Limb (tissue), 2 donors: ENCODE measurements at regions not wholly inside any gene's neighbourhood (a gene's known extent, or its start where the extent isn't known, plus 50 kb on each side); places are given as distances from the start of the nearest gene placed in this dataset.
"Not testable (repeated sequence)": the region's sequence is repeated elsewhere in the genome, so short reads cannot be mapped to it uniquely, and the experiment has no call there.

Experiments used
- DNase-seq, 2 donors: peaks; one replicate each; pipeline ENCODE4 v3.0.0-alpha.2; 2016; ENCODE audit errors: extremely low spot score in 2 of 2

DNA sequence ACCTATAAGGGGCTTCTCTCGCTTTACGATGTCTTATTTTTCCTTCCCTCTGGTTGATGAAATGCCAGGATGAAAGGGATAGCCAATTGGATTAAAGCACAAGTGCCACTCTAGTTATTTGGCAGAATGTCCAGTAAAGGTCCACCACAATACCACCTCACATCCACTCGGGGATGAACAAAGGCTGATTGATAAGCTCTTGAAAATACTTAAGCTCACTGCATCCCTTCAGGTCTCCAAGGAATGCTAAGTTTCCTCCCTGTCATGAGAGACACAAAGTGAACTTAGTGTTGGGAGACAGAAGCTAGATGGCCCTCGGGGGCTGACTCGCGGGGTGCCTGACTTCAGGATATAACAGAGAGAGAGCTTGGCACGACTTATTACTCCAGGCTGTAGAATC, 185.9 kb upstream of the ZNF644 start:
- DNase-seq = not testable (repeated sequence)

DNA sequence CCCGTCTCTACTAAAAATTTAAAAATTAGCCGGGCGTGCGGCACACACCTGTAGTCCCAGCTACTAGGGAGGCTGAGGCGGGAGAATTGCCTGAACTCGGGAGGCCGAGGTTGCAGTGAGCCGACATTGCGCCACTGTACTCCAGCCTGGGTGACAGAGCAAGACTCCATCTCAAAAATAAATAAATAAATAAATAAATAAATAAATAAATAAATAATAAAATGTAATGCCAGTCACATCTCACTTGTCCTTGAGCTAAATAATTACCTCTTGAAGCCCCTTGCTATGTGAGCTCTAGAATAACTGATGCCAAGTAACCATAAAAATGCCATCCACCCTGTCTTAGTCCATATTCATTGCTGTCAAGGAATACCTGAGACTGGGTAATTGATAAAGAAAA, 182.3 kb upstream of the ZNF644 start:
- DNase-seq = not testable (repeated sequence)

DNA sequence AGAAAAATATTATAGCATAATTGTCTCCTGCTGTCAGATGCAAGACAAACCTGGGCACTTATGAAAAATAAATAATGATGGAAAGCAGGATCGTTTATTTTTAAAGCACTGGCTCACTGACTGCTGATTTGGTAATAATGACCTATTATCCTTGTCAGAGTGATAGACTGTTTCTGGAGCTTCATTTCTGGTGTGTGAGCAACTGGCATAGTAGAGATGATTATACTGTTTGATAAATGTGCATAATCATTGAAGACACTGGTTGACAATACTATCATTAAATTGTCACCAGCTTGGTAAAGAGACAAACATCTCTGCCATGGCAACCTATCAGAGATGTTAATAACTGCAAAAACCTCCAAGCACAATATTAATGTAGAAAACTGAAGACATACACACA, 179.9 kb upstream of the ZNF644 start:
- no peak for DNase-seq

DNA sequence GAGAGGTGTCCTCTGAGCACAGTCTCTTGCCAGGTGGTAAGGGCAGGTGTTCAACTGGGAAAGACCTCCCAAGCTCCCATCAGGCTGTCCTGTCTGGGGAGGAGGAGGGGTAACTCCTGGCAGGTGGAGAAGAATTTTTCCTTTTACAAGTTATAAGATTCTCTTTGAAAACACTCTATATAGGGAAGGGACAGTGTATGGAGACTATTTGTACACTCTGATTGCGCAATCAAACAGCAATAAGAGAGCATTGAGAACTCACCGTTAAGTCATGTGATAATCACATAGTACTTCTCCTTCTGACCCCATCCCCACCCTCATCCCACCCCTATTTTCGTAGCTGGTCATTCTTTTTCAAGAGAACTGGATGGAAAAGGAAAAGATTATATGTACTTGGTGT, 179.3 kb upstream of the ZNF644 start:
- DNase-seq = no peak

DNA sequence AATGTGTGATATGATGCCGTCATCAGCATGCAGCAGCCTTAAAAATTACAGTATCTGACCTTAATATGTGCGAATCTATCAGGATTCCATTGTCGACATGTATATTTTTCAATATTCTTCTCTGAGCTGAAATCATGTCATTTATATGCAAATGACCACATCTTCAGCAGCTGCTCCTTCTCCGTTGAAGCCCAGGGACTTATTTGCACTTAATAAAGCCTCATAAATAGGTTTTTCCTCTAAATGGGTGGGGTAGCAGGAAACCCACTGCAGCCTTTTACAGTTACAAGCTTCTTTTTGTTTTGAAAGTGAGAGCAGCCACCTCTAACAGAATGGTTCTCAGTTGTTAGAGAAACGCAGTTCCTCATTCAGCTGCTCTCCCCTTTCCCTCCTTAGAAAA, 178.8 kb upstream of the ZNF644 start:
- DNase-seq = no peak

DNA sequence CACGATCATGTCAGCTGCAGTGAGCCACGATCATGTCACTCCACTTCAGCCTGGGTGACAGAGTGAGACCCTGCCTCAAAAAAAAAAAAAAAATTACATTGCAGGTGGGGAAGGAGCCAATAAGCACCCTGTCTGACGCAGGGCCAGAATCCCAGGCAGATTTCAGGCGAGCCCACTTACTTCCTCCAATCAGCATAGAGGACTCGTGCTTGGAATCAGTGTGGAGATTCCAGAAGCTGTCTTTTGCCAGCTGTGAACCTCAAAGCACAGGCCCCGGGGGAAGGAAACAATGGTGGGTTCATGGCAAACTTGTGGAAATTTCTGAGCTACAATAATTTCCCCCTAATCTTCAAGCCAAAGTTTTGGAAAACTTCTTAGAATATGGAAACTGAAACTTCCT, 178.2 kb upstream of the ZNF644 start:
- no peak for DNase-seq

DNA sequence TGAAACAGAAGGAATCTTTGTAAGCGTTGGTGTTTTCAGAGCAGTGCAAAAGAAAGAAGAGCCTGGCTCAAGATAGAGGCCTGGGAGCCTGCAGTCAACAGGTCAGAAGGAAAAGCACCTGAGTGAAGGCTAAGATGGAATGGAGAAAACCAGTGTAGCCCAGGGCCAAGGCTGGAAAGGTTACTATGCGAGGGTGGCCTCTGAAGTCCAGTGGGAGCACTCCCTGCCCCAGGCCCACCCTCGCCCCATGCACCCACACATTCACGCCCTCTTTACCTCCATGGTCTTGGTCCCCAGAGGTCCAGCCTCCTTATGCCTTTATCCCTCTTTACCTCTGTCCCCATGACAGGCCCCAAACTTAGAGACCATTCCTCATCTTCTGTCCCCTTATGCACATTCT, 169.2 kb upstream of the ZNF644 start:
- no peak for DNase-seq

DNA sequence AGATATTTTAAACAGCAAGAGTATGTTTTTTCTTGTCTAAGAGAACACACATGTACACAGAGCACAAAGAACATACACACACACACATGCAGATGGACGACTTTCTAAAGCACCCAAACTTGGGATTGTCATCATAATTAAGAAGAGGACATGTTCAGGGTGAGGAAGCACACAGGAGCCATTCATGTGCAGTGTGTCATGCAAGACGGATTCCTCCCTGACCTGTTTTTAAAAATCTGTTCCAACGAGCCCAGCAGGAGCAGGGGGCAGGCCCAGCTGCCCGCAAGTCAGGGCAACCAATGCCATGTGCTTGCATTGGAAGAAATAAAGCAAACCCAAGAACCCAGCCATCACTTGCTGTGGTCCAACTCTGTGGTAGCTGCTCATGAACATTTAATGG, 167.3 kb upstream of the ZNF644 start:
- no peak for DNase-seq

DNA sequence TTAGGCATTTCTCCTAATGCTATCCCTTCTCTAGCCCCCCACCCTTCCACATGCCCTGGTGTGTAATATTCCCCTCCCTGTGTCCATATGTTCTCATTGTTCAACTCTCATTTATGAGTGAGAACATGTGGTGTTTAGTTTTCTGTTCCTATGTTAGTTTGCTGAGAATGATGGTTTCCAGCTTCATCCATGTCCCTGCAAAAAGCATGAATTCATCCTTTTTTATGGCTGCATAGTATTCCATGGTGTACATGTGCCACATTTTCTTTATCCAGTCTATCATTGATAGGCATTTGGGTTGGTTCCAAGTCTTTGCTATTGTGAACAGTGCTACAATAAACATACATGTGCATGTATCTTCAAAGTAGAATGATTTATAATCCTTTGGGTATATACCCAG, 161.0 kb upstream of the ZNF644 start:
- DNase-seq = not testable (repeated sequence)

DNA sequence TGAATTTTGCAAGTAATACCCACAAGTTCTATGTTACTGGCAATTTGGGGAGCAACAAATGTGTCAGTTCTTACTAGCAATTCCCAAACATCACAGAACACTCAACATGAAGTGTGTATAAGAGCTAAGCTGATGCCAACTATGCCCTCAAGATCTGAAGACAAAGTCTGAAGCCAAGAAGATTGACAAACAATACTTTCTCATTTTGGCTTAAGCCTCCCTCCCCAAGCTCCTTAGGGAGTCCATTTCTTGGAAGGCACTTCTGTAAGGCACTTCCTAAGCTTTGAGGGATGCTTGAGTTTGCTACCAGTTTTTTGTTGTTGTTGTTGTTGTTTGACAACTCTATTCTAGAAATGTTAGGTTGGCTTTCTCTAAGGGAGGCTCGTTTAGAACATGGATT, 154.4 kb upstream of the ZNF644 start:
- no peak for DNase-seq

DNA sequence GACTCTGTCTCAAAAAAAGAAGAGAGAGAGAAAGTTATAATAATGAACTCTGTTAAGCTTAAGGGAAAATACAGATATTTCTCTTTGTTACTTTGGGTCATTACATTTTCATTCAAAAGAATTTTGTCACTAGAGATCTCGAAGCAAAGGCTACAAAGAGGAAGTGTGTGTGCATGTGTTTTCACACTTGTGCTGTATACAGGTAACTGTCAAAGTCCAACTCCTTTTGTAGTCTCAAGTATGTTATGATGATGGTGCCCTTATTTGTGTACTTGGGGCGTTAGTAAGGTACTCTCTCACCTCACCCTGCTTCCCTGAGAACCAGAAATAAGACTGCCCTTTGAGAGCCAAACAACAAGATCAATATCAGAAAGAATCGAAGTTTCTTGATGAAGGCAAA, 152.9 kb upstream of the ZNF644 start:
- no peak for DNase-seq

DNA sequence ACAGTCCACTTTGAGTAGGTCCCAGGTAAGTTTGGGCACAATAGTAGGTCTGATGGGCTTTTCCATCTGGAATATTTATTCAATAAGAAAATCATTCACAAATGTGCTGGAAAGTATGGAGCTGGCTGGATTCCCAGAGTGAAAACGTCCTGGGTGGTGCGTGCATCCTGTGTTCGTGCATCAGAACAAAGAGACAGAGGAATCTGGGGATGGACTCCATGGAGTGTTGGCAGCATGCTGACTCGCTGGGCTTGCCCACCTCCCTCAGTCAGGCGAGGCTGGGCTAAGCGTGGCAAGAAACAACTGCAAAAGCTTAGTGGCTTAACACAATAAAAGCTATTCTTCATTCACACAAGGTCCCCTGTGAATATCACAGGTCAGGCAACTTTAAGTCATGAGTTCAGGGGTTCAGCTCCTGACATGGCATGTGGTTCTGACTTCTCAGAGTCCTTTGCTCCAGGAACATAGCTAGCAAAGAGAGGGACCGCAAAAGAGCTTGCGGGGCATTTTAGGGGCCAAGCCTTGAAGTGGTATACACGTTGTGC, 151.6 kb upstream of the ZNF644 start:
- peak; percentile 41 to 53 for DNase-seq

DNA sequence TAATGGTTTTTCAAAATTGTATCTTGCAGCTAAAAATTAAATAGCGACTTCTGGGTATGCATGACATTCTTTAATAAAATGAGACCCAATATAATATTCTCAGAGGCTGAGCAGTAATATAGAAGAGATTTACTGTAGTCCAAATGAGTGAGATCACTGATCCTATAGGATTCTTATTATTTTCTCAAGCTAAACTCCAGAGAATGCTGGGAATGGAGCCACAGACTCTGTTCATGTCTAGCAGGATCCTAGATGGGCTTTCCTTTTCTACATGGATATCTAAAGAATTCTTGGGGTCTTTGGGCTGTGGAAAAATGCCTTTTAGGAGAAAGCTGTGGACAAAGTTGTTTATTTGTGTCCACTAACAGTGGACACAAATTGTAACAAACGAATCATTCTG, 150.7 kb upstream of the ZNF644 start:
- peak in 1 of 2 donors; percentile 36 for DNase-seq

DNA sequence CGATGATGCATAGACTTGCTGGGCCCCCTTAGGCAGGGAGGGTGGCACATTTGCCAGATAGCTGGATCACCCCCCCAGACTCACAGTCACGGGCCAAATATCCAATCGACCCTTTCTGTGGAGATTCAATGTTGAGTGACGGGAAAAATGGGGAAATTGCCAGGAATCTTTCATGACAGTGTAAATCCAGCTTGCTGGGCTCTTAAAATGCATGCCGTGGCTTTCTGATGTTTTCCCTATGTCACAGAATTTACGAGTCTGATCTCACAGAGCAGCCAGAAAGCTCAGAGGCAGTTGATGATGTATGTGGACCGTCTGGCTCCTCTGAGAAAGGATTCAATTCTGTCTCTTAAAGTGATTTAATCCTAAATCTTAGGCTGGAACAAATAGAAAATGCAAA, 150.1 kb upstream of the ZNF644 start:
- peak in 1 of 2 donors; percentile 64 for DNase-seq

DNA sequence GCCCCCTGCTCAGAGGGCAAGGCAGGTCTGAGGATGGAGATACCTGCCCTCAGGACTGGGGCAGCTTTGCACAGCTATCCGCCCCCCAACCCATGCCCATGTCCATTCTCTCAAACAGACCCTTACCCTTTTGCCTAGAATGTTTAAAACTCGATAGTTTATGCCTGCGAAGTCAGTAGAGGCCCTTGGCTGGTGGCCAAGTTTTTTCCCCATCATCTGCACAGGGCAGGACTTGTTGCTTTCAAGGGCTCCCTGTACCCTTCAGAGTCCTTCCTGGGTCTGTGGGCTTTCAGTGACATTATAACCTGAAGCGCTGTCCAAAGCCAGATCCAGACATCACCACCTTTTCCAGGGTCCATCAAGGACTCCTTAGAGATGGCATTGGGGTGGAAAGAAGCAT, 148.7 kb upstream of the ZNF644 start:
- no peak for DNase-seq

DNA sequence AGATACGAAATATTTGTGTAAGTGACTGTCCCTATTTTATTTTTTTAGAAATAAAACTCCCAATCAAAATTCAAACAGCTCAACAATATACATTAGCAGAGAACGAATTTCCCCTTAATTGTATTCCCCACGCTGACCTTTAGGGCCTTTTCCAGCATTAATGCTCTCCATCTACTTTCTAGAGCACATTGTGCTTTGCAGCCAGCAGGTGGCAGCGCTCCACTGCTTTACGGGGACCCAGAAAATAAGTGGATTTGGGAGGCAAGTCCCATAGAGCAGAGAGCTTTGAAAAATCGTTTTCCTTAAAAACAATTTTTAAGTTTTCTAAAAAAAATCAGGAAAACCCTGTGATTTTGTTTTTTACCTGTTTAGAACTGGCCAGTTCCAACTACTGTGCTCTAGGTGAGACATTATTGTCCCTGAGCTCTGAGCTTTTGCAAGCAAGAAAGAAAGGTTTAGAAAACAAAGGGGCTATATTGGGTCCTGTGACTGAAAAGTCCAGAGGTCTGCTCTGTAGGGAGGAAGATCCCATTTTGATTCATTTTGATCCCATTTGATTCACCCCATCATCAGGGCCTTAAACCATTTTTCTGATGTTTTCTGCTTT, 144.4 kb upstream of the ZNF644 start:
- DNase-seq = peak; percentile 57 to 84

DNA sequence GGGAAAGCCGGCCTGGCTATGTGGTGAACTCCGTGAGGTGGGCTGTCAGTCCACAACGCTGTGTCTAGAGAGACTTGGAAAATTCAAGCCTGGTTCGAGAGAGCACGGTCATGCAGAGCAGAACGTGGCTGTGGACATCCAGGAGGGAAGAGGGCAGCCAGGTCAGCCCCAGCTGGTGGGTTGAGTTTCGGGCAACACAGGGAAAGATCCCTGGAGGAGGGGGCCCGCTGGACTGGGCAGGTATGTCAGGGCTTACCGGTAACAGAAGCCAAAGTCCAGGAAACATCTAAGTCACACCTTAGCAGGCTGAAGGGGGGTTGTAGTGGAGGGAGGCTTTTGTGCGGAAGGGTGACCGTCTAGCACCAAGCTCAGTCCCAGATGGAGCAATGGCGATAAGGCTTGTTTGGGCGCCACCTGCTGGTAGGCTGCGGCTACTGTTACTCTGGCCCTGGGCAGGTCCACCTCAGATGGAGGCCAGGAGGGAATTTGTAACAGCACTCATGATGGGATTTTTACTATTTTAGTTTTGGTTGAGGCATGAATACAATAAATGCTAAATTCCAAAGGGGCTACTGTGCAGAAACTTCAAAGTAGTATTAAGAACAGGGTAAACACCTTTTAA, 143.3 kb upstream of the ZNF644 start:
- peak; percentile 63 to 87 for DNase-seq

DNA sequence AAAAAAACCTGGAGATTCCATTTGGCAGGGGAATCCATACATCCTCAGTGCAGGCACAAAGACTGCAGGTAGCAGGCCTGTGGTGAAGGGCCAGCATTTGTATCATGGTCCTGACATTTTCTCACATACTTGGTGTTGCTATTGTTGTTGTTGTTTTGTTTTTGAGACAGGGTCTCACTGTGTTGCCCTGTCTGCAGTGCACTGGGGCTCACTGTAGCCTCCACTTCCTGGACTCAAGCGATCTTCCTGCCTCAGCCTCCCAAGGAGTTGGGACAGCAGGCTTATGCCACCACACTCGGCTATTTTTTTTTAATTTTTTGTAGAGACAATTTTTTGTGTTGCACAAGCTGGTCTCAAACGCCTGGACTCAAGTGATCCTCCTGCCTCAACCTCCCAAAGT, 140.8 kb upstream of the ZNF644 start:
- DNase-seq = no peak

DNA sequence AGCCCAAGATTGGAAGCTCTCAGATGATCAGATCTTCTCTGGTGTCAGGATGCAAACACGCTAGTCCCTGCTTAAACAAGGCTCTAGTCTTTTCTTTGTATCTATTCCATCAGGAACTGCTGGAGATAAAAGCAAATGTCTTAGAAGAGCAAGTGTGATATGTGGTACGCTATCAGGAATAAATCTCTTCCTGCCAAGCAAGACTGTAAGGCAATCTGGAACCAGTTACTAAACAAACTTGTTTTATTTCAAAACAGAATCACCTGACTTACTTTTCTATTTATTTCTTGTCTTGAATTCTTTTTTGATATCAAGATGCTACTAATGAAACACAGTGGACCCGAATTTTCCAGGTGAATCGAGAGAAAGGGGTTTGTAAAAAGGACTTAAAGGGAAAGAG, 139.9 kb upstream of the ZNF644 start:
- DNase-seq = no peak

DNA sequence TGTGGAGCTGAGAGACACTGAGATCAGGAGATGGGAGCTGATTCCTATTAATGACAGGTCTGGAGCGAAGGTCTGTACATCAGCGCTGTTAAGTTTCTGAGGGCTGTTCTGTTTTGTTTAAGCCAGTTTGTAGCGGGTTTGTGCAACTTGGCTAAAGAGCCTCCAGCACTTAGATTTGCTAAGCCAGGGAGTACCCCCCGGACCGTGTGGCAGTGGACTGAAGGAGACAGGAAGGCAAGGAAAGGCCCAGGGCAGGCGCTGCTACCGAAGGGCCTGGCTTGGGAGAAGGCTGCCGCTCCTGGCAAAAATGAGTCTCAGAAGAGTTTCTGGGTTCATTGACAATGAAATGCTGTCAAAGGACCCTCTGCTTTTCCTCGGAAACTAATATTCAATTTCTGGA, 139.3 kb upstream of the ZNF644 start:
- no peak for DNase-seq

DNA sequence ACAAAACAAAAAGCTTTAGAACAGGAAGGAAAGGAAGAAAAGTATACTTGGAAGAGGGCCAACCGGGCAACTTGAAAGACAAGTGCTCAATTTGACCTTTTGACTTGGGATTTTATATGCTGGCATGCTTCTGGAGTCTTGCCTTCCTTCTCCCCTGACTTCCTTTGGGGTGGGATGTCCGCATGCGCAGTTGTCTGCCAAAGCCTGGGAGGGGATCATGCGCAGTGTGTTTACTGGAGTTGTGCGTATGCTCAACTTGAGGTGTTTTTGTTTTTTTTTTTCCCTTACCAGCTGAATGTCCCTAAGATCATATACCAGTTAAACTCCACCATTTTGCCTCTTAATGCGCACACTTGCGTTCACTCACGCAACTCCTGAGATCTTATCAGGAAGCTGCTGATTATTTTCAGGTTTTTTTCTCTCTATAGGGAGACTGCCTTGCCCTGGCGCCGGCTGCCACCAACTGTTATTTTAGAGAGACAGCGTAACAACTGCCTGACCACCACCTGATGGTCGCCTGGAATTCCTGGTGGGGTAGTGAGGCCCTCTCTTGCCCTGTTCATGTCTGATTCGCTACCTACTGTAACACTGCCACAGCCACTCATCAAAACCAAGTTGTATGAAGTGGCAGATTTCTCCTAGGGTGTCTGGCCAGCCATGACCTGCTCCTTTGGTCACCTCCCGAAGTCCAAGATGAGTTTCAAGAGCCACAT, 138.7 kb upstream of the ZNF644 start:
- DNase-seq = no peak

DNA sequence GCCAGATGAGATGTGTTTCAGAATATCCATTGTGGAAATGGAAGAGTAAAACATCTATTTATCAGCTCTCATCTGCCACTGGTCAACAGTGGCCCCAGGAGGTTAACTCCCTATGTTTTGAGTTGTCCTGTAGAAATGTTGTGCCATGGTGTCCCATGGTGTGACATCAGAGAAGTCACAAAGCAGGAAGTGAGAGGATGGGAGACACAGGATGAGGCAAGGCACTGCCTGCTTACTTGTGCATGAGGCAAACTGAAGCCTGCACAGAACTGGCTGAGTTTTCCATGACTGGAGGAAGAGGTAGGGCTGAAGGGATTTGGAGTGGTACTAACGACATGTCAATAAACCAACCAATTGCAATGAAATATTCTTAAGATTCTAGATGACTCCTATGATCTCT, 131.5 kb upstream of the ZNF644 start:
- DNase-seq = no peak

DNA sequence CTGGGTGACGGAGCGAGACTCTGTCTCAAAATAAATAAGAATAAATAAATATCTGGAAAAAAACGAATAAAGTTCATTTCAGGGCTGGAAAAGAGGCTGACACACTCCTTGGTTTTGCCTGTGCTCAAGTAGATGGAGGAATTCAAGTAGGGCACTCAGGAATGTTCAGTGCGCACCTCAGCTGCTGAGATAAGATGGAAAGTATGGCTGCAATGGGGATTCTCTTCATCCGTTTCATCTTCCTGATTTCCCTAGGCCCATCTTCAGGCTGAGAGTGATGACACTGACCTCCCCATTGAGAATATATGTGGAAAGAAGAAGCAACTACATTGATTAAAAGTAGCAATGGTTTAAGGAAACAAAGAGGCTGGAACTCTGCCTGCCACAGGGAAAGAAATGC, 130.5 kb upstream of the ZNF644 start:
- DNase-seq = no peak
